ENCODE measurements at regions not wholly inside any gene's neighbourhood (a gene's known extent, or its start where the extent isn't known, plus 50 kb on each side); places are given as distances from the start of the nearest gene placed in this dataset.

DNA sequence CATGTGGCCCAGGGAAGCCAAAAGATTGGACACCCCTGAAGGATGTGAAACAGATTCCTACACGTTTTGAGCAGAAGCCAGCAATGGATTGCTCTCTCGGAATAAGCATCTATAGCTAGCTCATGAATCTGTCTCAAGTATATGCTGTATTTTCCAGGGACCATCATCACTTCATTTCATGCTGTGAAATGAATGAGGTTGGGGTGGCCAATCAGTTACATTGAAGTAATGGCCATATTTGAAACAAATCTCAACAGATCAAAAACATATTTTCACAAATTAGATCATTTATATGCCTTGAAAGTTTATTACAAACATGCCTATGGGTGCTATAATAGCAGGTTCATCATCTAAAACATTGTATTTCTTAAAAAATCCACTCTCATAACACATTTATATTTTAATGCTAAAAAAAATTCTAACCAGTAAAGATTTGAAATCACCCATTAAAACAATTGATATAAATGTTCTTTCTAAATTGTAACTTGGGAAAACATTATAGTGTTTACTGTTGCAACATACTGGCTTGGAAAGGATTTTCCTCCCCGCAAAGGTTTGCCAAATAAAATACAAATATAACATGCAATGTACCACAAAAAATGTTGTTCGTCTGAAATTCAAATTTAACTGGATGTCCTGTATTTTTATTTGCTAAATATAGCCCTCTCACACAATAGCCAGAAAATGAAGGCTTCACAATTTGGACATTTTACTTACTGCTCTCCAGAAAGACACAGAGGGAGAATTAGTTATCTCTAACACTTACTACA lies 743.6 kb downstream of the KCNJ2 start:
- no peak overlapping the region for H3K4me3 ChIP-seq (replicated peaks; ENCODE audit: insufficient read depth, low read length)
- TF ChIP-seq CTCF (IDR thresholded peaks at IDR 0.05; ENCODE audit: insufficient read depth, low read length) (no peak), POLR2AphosphoS5 (IDR thresholded peaks at IDR 0.05; ENCODE audit: low read depth) (no peak)
- no peak for DNase-seq (ENCODE audit: low read depth in 1 of 2, low spot score in 1 of 2)
- H3K27me3 ChIP-seq (ENCODE audit: insufficient read depth, poor library complexity, severe bottlenecking) = no peaks in the 10 kb centered on the region
- H3K27ac ChIP-seq (replicated peaks) = no peak overlapping the region

- Histone ChIP-seq H3K4me3 (replicated peaks; ENCODE audit: insufficient read depth, low read length) (no peak overlapping the region), H3K27ac (replicated peaks) (no peak overlapping the region), H3K27me3 (ENCODE audit: insufficient read depth, poor library complexity, severe bottlenecking) (no peaks in the 10 kb centered on the region)
- TF ChIP-seq GABPA (IDR thresholded peaks at IDR 0.05; ENCODE audit: low read depth) = no peak
- TF ChIP-seq SPI1 (IDR thresholded peaks at IDR 0.05; ENCODE audit: borderline replicate concordance, low read depth) = no peak
- no peak for TF ChIP-seq POLR2AphosphoS5 (IDR thresholded peaks at IDR 0.05; ENCODE audit: low read depth)
- no peak for TF ChIP-seq CTCF (IDR thresholded peaks at IDR 0.05; ENCODE audit: insufficient read depth, low read length)
- TF ChIP-seq REST (IDR thresholded peaks at IDR 0.05; ENCODE audit: insufficient replicate concordance, low read depth) = no peak
- DNase-seq (ENCODE audit: low read depth in 1 of 2, low spot score in 1 of 2) = no peak
Measured at GRCh38 chr17:70916469-70916868, 747.1 kb downstream of the KCNJ2 start.

DNA sequence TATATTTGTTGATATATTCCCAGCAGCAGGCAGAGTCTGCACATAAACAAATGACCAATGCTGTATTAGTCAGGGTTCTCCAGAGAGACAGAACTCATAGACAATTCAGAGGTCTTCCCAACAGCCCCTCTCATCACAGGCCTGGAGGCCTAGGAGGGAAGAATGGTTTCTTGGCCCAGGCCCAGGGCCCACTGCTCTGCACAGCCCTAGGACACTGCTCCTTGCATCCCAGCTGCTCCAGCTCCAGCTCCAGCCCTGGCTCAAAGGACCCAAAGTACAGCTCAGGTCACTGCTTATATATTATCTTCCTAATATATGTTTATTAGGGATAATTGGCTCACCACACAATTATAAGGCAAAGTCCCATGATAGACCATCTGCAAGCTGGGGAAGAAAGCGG lies 749.9 kb downstream of the KCNJ2 start:
- Histone ChIP-seq H3K27ac (replicated peaks) (no peak overlapping the region), H3K4me3 (replicated peaks; ENCODE audit: insufficient read depth, low read length) (no peak overlapping the region), H3K27me3 (ENCODE audit: insufficient read depth, poor library complexity, severe bottlenecking) (no peaks in the 10 kb centered on the region)
- no peak for DNase-seq (ENCODE audit: low read depth in 1 of 2, low spot score in 1 of 2)
- TF ChIP-seq SPI1 (IDR thresholded peaks at IDR 0.05; ENCODE audit: borderline replicate concordance, low read depth) = no peak
- TF ChIP-seq CTCF (IDR thresholded peaks at IDR 0.05; ENCODE audit: insufficient read depth, low read length) = no peak
- no peak for TF ChIP-seq GABPA (IDR thresholded peaks at IDR 0.05; ENCODE audit: low read depth)
- no peak for TF ChIP-seq POLR2AphosphoS5 (IDR thresholded peaks at IDR 0.05; ENCODE audit: low read depth)
- TF ChIP-seq REST (IDR thresholded peaks at IDR 0.05; ENCODE audit: insufficient replicate concordance, low read depth) = no peak

GRCh38 chr17:70920416-70920815 lies 751.1 kb downstream of the KCNJ2 start:
- no peak for DNase-seq (ENCODE audit: low read depth in 1 of 2, low spot score in 1 of 2)
- Histone ChIP-seq H3K27me3 (ENCODE audit: insufficient read depth, poor library complexity, severe bottlenecking) (no peaks in the 10 kb centered on the region), H3K27ac (replicated peaks) (no peak overlapping the region), H3K4me3 (replicated peaks; ENCODE audit: insufficient read depth, low read length) (no peak overlapping the region)
- no peak for TF ChIP-seq CTCF (IDR thresholded peaks at IDR 0.05; ENCODE audit: insufficient read depth, low read length)
- no peak for TF ChIP-seq REST (IDR thresholded peaks at IDR 0.05; ENCODE audit: insufficient replicate concordance, low read depth)
- TF ChIP-seq SPI1 (IDR thresholded peaks at IDR 0.05; ENCODE audit: borderline replicate concordance, low read depth) = no peak
- TF ChIP-seq GABPA (IDR thresholded peaks at IDR 0.05; ENCODE audit: low read depth) = no peak

Measured in HL-60 (cell line).